ENCODE measurements at regions not wholly inside any gene's neighbourhood (a gene's known extent, or its start where the extent isn't known, plus 50 kb on each side); places are given as distances from the start of the nearest gene placed in this dataset.

GRCh38 chr9:25241421-25241820 is 436.8 kb downstream of the TUSC1 start:
- Histone ChIP-seq H3K36me3 (ENCODE audit: insufficient read depth, insufficient read length, low read length) (no peaks in the 10 kb centered on the region), H3K9ac (ENCODE audit: insufficient read length, low read depth) (no peak overlapping the region), H3K27me3 (ENCODE audit: insufficient read depth, insufficient read length) (no peaks in the 10 kb centered on the region), H3K9me3 (ENCODE audit: insufficient read depth, low read length) (no peaks in the 10 kb centered on the region), H3K4me1 (ENCODE audit: insufficient read depth, insufficient read length) (no peaks in the 10 kb centered on the region), H3K4me3 (ENCODE audit: insufficient read length, low read depth) (no peak overlapping the region)
- no peak for DNase-seq (ENCODE audit: low read depth, low spot score)
- TF ChIP-seq SUZ12 (IDR thresholded peaks at IDR 0.05; ENCODE audit: extremely low read depth, insufficient read depth, insufficient read length), result no peak
- TF ChIP-seq ZNF274 (IDR thresholded peaks at IDR 0.05; ENCODE audit: low read depth, low read length), result no peak

DNA sequence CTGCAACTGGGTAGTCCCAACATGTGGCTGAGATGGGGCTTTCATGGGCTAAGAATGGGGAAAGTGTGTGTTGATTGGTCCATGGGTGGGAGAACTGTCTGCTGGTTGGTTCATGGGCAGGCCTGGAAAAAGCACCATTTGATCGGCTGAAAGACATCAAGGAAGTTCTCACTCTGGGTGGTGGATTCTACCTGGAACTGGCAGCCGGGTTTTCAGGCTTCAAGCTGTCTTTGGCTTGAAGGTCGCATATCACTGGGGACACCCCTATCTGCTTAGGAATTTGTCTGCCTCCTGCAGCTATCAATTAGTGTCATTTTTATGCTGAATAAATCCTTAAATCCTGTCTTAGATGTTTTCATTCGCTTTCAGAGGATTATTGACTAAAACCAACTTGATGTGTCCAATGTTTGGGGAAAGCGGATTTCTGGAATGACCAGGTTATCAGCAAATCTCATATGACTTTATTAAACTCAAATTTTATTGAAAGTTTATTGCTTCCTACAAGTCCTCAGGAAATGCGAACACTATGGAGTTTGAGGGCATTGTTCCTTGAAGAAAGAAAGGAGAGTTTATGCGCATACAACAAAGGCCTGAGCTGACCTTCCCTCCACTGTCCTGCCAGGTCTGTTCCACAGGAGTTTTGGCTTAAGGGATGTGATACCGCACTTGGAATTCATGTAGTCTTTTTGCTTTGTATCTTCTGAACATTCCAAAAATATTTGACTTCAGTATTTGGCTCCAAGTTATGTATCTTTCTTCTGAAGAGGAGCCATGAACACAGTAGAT is 451.1 kb downstream of the TUSC1 start:
- no peak overlapping the region for H3K4me3 ChIP-seq (ENCODE audit: insufficient read length, low read depth)

GRCh38 chr9:25225938-25226760 is 452.1 kb downstream of the TUSC1 start:
- no peak for DNase-seq (ENCODE audit: low read depth, low spot score)
- H3K36me3 ChIP-seq (ENCODE audit: insufficient read depth, insufficient read length, low read length), result no peaks in the 10 kb centered on the region
- TF ChIP-seq ZNF274 (IDR thresholded peaks at IDR 0.05; ENCODE audit: low read depth, low read length) (no peak), YY1 (IDR thresholded peaks at IDR 0.05; ENCODE audit: insufficient read depth, insufficient read length) (no peak), SUZ12 (IDR thresholded peaks at IDR 0.05; ENCODE audit: extremely low read depth, insufficient read depth, insufficient read length) (no peak)
- H3K9me3 ChIP-seq (ENCODE audit: insufficient read depth, low read length), result peaks cover 9% of the 10 kb centered on the region; the same call in 1 of the 2 replicates
- H3K9ac ChIP-seq (ENCODE audit: insufficient read length, low read depth), result no peak overlapping the region
- no peak overlapping the region for H3K4me3 ChIP-seq (ENCODE audit: insufficient read length, low read depth)
- no peaks in the 10 kb centered on the region for H3K27me3 ChIP-seq (ENCODE audit: insufficient read depth, insufficient read length)
- H3K4me1 ChIP-seq (ENCODE audit: insufficient read depth, insufficient read length), result no peaks in the 10 kb centered on the region

More for the DNA sequence above, 451.1 kb downstream of the TUSC1 start:
- Histone ChIP-seq H3K4me1 (ENCODE audit: insufficient read depth, insufficient read length) (no peaks in the 10 kb centered on the region), H3K9ac (ENCODE audit: insufficient read length, low read depth) (no peak overlapping the region), H3K36me3 (ENCODE audit: insufficient read depth, insufficient read length, low read length) (no peaks in the 10 kb centered on the region), H3K27me3 (ENCODE audit: insufficient read depth, insufficient read length) (no peaks in the 10 kb centered on the region), H3K9me3 (ENCODE audit: insufficient read depth, low read length) (peaks cover 9% of the 10 kb centered on the region; the same call in 1 of the 2 replicates)
- no peak for DNase-seq (ENCODE audit: low read depth, low spot score)
- no peak for TF ChIP-seq SUZ12 (IDR thresholded peaks at IDR 0.05; ENCODE audit: extremely low read depth, insufficient read depth, insufficient read length)
- no peak for TF ChIP-seq YY1 (IDR thresholded peaks at IDR 0.05; ENCODE audit: insufficient read depth, insufficient read length)
- no peak for TF ChIP-seq ZNF274 (IDR thresholded peaks at IDR 0.05; ENCODE audit: low read depth, low read length)

DNA sequence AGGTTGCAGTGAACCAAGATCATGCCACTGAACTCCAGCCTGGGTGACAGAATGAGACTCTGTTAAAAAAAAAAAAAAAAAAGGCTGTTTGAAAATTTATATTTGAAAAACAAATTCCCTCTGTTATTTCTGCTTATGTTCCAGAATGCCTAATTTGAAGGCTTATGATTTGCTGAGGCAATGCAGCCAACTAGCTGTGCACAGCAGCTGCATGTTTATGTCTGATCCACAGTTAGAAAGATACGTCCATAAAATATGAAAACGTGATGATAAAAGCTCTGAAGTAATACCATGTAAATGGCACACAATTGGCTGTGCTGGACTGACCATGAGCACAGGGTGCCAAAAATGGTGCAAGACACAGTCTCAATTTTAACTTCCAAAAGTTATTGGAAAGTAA is 453.2 kb downstream of the TUSC1 start:
- no peak overlapping the region for H3K9ac ChIP-seq (ENCODE audit: insufficient read length, low read depth)
- TF ChIP-seq SUZ12 (IDR thresholded peaks at IDR 0.05; ENCODE audit: extremely low read depth, insufficient read depth, insufficient read length) (no peak), ZNF274 (IDR thresholded peaks at IDR 0.05; ENCODE audit: low read depth, low read length) (no peak), YY1 (IDR thresholded peaks at IDR 0.05; ENCODE audit: insufficient read depth, insufficient read length) (no peak)
- DNase-seq (ENCODE audit: low read depth, low spot score), result no peak
- H3K36me3 ChIP-seq (ENCODE audit: insufficient read depth, insufficient read length, low read length), result no peaks in the 10 kb centered on the region
- H3K4me1 ChIP-seq (ENCODE audit: insufficient read depth, insufficient read length), result no peaks in the 10 kb centered on the region
- H3K27me3 ChIP-seq (ENCODE audit: insufficient read depth, insufficient read length), result no peaks in the 10 kb centered on the region
- peaks cover 9% of the 10 kb centered on the region; the same call in 1 of the 2 replicates for H3K9me3 ChIP-seq (ENCODE audit: insufficient read depth, low read length)
- no peak overlapping the region for H3K4me3 ChIP-seq (ENCODE audit: insufficient read length, low read depth)

- Histone ChIP-seq H3K9ac (ENCODE audit: insufficient read length, low read depth) (no peak overlapping the region), H3K9me3 (ENCODE audit: insufficient read depth, low read length) (peaks cover 9% of the 10 kb centered on the region; the same call in 1 of the 2 replicates)
- DNase-seq (ENCODE audit: low read depth, low spot score), result no peak
Observed at GRCh38 chr9:25224309-25224708, 453.9 kb downstream of the TUSC1 start.

DNA sequence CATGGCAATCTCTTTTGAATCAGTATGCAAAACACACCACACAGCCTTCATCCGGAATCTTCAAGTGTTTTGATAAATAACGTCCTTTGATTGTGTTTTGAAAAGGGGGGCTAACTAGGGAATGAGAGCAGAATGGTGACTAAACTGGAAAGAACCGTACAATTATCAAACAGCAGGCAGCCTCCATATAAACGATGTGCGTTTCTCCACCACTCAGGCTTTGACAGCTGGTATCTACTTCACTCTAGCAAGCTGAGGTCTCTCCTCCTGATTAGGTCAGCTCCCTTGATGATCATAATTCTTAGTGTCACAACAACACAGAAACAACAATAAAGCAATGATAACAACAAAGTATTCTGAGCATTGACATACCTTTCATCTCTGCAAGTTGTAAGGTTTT is 465.9 kb downstream of the TUSC1 start:
- no peaks in the 10 kb centered on the region for H3K36me3 ChIP-seq (ENCODE audit: insufficient read depth, insufficient read length, low read length)
- DNase-seq (ENCODE audit: low read depth, low spot score), result no peak
- TF ChIP-seq YY1 (IDR thresholded peaks at IDR 0.05; ENCODE audit: insufficient read depth, insufficient read length) (no peak), ZNF274 (IDR thresholded peaks at IDR 0.05; ENCODE audit: low read depth, low read length) (no peak), SUZ12 (IDR thresholded peaks at IDR 0.05; ENCODE audit: extremely low read depth, insufficient read depth, insufficient read length) (no peak)
- H3K9ac ChIP-seq (ENCODE audit: insufficient read length, low read depth), result no peak overlapping the region
- H3K9me3 ChIP-seq (ENCODE audit: insufficient read depth, low read length), result no peaks in the 10 kb centered on the region
- H3K4me1 ChIP-seq (ENCODE audit: insufficient read depth, insufficient read length), result no peaks in the 10 kb centered on the region
- no peaks in the 10 kb centered on the region for H3K27me3 ChIP-seq (ENCODE audit: insufficient read depth, insufficient read length)
- no peak overlapping the region for H3K4me3 ChIP-seq (ENCODE audit: insufficient read length, low read depth)

More at GRCh38 chr9:25224309-25224708, 453.9 kb downstream of the TUSC1 start:
- Histone ChIP-seq H3K4me3 (ENCODE audit: insufficient read length, low read depth) (no peak overlapping the region), H3K4me1 (ENCODE audit: insufficient read depth, insufficient read length) (no peaks in the 10 kb centered on the region), H3K36me3 (ENCODE audit: insufficient read depth, insufficient read length, low read length) (no peaks in the 10 kb centered on the region), H3K27me3 (ENCODE audit: insufficient read depth, insufficient read length) (no peaks in the 10 kb centered on the region)
- TF ChIP-seq ZNF274 (IDR thresholded peaks at IDR 0.05; ENCODE audit: low read depth, low read length) (no peak), SUZ12 (IDR thresholded peaks at IDR 0.05; ENCODE audit: extremely low read depth, insufficient read depth, insufficient read length) (no peak), YY1 (IDR thresholded peaks at IDR 0.05; ENCODE audit: insufficient read depth, insufficient read length) (no peak)
